Subcutaneous abdominal adipose tissue (tissue), 5 donors: ENCODE measurements at regions not wholly inside any gene's neighbourhood (a gene's known extent, or its start where the extent isn't known, plus 50 kb on each side); places are given as distances from the start of the nearest gene placed in this dataset.
"Not testable (repeated sequence)": the region's sequence is repeated elsewhere in the genome, so short reads cannot be mapped to it uniquely, and the experiment has no call there.

ENCODE experiments used
- H3K27ac ChIP-seq: one replicate; pipeline ENCODE4 v1.7.0; 2013; ENCODE audit warnings: low read depth, mild to moderate bottlenecking, inconsistent platforms, low read length, moderate library complexity
- H3K27me3 ChIP-seq, 5 donors: one replicate each; pipeline ENCODE4 v1.7.0; 2013; ENCODE audit warnings: low read length in 5 of 5, inconsistent platforms in 1 of 5; ENCODE audit not compliant: control insufficient read depth in 5 of 5, insufficient read depth in 4 of 5
- H3K36me3 ChIP-seq, 5 donors: one replicate each; pipeline ENCODE4 v1.7.0; 2013; ENCODE audit warnings: low read length in 5 of 5; ENCODE audit not compliant: control insufficient read depth in 5 of 5, insufficient read depth in 5 of 5
- H3K4me1 ChIP-seq, 5 donors: one replicate each; pipeline ENCODE4 v1.7.0; 2013; ENCODE audit warnings: low read length in 5 of 5, mild to moderate bottlenecking in 3 of 5, moderate library complexity in 1 of 5; ENCODE audit not compliant: control insufficient read depth in 5 of 5, insufficient read depth in 5 of 5
- H3K4me3 ChIP-seq, 5 donors: one replicate each; pipeline ENCODE4 v1.7.0; 2013; ENCODE audit warnings: low read length in 5 of 5, low read depth in 1 of 5
- H3K9ac ChIP-seq, 5 donors: one replicate each; pipeline ENCODE4 v1.7.0; 2013; ENCODE audit warnings: low read length in 5 of 5, mild to moderate bottlenecking in 4 of 5, moderate library complexity in 3 of 5
- H3K9me3 ChIP-seq, 5 donors: one replicate each; pipeline ENCODE4 v1.7.0; 2013; ENCODE audit warnings: low read length in 5 of 5; ENCODE audit not compliant: control insufficient read depth in 5 of 5
- donor health status: healthy.
- donor health status: healthy.
- donor health status: healthy.
- donor health status: healthy.
- donor health status: healthy.

- H3K27ac ChIP-seq: no peak overlapping the region
- no peak overlapping the region for H3K9ac ChIP-seq
- H3K36me3 ChIP-seq: peaks cover 6 to 37% (median 29%) of the 10 kb centered on the region in 5 donors
- no peaks in the 10 kb centered on the region for H3K27me3 ChIP-seq
- H3K9me3 ChIP-seq: no peaks in the 10 kb centered on the region
- no peaks in the 10 kb centered on the region for H3K4me1 ChIP-seq
- H3K4me3 ChIP-seq: no peak overlapping the region
Observed at GRCh38 chr6:144785056-144785455, 499.9 kb downstream of the UTRN start.

DNA sequence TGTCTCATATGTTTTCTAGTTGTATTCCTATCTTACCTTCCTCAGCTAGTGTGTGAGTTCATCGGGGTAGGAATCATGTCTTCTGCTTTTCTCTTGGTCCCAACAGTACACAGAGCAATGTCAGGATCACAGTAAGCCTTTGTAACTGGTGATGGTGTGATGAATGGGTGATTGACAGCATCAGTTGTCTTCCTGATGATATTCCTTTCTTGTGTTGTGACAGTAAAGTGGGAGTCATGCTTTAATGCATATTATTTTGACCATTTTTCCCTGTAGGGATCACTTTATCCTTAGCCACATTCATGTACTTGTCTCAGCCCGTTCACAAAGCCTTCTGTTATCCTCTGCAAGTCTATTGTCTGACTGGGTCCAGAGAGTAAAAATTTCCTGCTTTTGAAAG lies 501.7 kb downstream of the UTRN start:
- no peaks in the 10 kb centered on the region for H3K9me3 ChIP-seq
- no peak overlapping the region for H3K9ac ChIP-seq
- H3K4me3 ChIP-seq: no peak overlapping the region
- no peak overlapping the region for H3K27ac ChIP-seq
- no peaks in the 10 kb centered on the region for H3K27me3 ChIP-seq
- H3K4me1 ChIP-seq: no peaks in the 10 kb centered on the region
- peaks cover 7 to 40% (median 22%) of the 10 kb centered on the region in 5 donors for H3K36me3 ChIP-seq

GRCh38 chr6:144793744-144794143 lies 508.6 kb downstream of the UTRN start:
- Histone ChIP-seq H3K9me3 (no peaks in the 10 kb centered on the region), H3K36me3 (peaks cover 20 to 58% (median 35%) of the 10 kb centered on the region in 5 donors), H3K27me3 (no peaks in the 10 kb centered on the region), H3K4me3 (no peak overlapping the region), H3K4me1 (no peaks in the 10 kb centered on the region), H3K9ac (no peak overlapping the region), H3K27ac (no peak overlapping the region)

DNA sequence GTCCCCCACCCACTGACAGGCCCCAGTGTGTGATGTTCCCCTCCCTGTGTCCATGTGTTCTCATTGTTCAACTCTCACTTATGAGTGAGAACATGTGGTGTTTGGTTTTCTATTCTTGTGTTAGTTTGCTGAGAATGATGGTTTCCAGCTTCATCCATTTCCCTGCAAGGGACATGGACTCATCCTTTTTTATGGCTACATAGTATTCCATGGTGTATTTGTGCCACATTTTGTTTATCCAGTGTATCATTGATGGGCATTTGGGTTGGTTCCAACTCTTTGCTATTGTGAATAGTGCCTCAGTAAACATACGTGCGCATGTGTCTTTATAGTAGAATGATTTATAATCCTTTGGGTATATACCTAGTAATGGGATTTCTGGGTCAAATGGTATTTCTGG lies 509.9 kb downstream of the UTRN start:
- peaks cover 23 to 55% (median 37%) of the 10 kb centered on the region in 5 donors for H3K36me3 ChIP-seq
- not testable (repeated sequence) for H3K27ac ChIP-seq, H3K27me3 ChIP-seq, H3K4me1 ChIP-seq, H3K4me3 ChIP-seq, H3K9ac ChIP-seq, H3K9me3 ChIP-seq

DNA sequence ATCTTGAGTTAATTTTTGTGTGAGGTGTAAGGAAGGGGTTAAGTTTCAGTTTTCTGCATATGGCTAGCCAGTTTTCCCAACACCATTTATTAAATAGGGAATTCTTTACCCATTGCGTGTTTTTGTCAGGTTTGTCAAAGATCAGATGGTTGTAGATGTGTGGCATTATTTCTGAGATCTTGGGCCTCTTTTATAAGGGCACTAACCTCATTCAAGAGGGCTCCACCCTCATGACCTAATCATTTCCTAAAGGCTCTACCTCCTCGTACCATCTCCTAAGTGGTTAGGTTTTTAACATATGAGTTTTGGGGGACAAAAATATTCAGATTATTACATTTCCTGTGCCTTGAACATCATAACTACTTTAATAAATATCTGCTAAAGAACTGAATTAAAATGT lies 510.9 kb downstream of the UTRN start:
- H3K9ac ChIP-seq: no peak overlapping the region
- H3K27me3 ChIP-seq: no peaks in the 10 kb centered on the region
- no peak overlapping the region for H3K4me3 ChIP-seq
- peaks cover 20 to 47% (median 27%) of the 10 kb centered on the region in 5 donors for H3K36me3 ChIP-seq
- H3K27ac ChIP-seq: no peak overlapping the region
- H3K9me3 ChIP-seq: no peaks in the 10 kb centered on the region
- no peaks in the 10 kb centered on the region for H3K4me1 ChIP-seq

- Histone ChIP-seq H3K27ac (no peak overlapping the region), H3K4me3 (no peak overlapping the region), H3K9me3 (no peaks in the 10 kb centered on the region), H3K4me1 (no peaks in the 10 kb centered on the region), H3K27me3 (no peaks in the 10 kb centered on the region), H3K36me3 (peaks cover 17 to 45% (median 29%) of the 10 kb centered on the region in 5 donors), H3K9ac (no peak overlapping the region)
Observed at GRCh38 chr6:144797881-144798589, 512.9 kb downstream of the UTRN start.

DNA sequence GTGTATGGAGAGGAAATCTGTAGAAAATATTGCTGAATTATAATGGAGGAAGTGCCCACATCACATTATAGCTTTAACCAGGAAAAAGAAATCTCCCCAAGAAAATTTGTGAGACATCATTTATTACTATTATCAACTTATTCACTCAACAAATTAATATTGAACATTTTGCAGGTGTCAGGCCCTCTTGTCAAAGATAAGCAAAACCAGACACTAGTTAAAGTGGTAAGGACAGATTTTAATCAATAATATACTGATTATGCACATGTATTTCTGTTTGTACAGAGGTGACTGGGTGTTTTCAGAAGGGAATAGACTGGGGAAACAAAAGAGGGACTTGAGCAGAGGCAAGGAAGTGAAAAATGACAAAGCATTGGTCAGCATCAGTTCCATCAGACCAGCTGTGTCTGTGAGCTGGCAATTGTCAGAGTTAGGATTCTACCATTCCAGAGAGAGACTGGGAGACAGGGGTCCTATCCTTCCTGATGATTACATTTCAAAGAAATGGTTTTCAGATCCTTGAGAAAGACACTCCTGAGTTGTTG lies 519.2 kb downstream of the UTRN start:
- peaks cover 7 to 38% (median 20%) of the 10 kb centered on the region in 5 donors for H3K36me3 ChIP-seq
- H3K27ac ChIP-seq: no peak overlapping the region
- no peaks in the 10 kb centered on the region for H3K27me3 ChIP-seq
- H3K4me3 ChIP-seq: no peak overlapping the region
- H3K9me3 ChIP-seq: no peaks in the 10 kb centered on the region
- H3K4me1 ChIP-seq: no peaks in the 10 kb centered on the region
- H3K9ac ChIP-seq: no peak overlapping the region

DNA sequence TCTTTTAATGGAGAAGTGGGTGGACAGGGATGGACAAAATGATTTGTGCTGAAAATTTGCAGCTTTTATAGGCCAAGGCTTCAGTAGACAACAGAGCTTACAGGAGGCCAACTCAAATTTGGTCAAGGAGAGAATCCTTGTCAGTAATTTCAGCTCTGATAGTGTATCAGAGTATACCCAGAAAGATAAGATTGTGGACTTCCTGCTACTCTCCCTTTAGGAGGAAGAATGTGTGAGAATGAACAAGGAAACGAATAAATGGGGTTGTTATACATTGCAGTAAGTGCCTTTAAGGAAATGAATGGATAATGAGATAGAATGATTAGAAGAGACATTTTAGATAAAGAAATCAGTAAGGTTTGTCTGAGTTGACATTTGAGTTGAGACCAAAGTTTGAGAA lies 519.9 kb downstream of the UTRN start:
- Histone ChIP-seq H3K36me3 (peaks cover 10 to 38% (median 20%) of the 10 kb centered on the region in 5 donors), H3K4me1 (no peaks in the 10 kb centered on the region), H3K4me3 (no peak overlapping the region)

GRCh38 chr6:144806222-144806621 lies 521.1 kb downstream of the UTRN start:
- Histone ChIP-seq H3K4me3 (no peak overlapping the region), H3K9ac (no peak overlapping the region), H3K36me3 (peaks cover 11 to 44% (median 21%) of the 10 kb centered on the region in 5 donors), H3K27me3 (no peaks in the 10 kb centered on the region), H3K4me1 (no peaks in the 10 kb centered on the region), H3K9me3 (no peaks in the 10 kb centered on the region), H3K27ac (no peak overlapping the region)

More for the DNA sequence above, 519.9 kb downstream of the UTRN start:
- no peaks in the 10 kb centered on the region for H3K27me3 ChIP-seq
- no peak overlapping the region for H3K27ac ChIP-seq
- H3K9ac ChIP-seq: no peak overlapping the region
- H3K9me3 ChIP-seq: no peaks in the 10 kb centered on the region

- Histone ChIP-seq H3K4me3 (no peak overlapping the region), H3K9ac (no peak overlapping the region), H3K9me3 (no peaks in the 10 kb centered on the region), H3K4me1 (no peaks in the 10 kb centered on the region), H3K27ac (no peak overlapping the region), H3K36me3 (peaks cover 20 to 34% (median 23%) of the 10 kb centered on the region in 5 donors), H3K27me3 (no peaks in the 10 kb centered on the region)
Observed at GRCh38 chr6:144809120-144809519, 524.0 kb downstream of the UTRN start.
